NCI-H524 (cell line): ENCODE measurements at regions not wholly inside any gene's neighbourhood (a gene's known extent, or its start where the extent isn't known, plus 50 kb on each side); places are given as distances from the start of the nearest gene placed in this dataset.

ENCODE experiments used
- DNase-seq, 2 experiments: peaks; one replicate each; lab custom pipeline; 2025; lab: John Stamatoyannopoulos, UW

DNA sequence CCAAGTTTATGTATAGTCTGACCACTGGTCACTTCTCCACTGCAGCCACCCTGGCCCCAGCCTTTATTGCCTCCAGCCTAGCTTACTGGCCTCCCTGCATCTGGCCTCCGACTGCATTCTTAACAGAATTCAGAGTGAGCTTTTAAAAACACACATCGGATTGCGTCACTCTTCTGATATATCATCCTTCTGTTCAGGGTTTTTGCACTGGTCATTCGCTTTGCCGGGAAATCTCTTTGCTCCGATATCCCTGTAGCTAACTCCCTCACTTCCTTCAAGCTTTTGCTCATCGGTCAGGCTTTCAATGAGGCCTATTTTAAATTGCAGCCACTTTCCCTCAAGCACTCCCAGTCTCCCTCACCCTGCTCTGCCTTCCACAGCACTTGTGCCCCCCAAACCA is 101.6 kb upstream of the DLX2 start:
- DNase-seq = no peak

DNA sequence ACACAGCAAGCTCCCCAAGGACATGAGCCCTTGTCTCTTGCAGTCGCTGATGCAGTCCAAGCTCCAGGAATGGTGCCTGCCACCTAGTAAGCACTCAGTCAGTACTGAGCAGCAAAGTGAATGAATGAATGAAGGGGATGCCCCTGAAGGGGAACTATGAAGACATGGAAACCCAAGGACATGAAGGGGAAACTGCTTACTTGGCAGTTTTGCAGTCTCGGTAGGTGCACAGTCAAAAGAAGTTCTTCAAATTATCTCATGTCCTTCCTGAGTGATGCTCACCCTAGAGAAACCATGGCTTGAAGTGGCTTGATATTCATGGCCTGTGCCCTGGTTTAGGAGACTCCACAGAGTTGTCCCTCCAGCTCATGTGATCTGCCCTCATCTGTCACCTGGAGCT is 102.1 kb upstream of the DLX2 start:
- DNase-seq = no peak

DNA sequence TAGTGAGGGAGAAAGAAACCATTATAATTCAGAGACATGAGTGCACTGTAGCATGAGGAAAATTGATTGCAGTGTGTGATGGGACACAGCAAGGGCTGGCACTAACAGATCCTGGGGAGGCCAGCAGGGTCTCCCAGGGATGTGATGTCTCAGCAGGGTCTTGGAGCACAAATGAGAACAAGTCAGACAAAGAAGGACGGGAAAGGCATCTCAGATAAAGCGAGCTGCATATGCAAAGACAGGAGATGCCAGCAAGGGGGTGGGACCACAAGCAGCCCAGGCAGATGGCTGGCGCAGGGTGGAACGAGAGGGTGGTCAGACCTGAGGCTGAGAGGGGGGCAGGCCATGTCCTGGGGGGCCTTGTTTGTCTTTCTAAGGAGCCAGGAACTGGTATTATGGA is 102.6 kb upstream of the DLX2 start:
- no peak for DNase-seq

DNA sequence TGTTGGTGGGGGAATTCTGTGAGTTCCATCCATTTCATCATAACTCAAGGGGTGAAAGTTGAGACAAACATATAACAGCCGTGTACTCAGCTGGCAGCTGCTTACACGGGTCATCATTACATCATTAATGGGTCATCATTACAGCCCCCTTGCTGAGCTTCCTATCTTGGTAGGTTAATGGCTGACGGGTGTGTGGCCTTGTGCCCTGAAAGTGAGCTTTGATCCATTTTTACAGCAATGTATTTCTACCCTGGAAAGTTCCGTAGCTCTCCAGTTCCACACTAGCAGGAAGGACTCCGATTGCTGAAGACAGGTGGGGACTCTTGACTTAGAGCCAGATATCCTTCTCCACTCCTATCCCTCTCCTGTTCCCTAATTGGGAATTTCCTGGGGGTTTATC is 105.2 kb upstream of the DLX2 start:
- no peak for DNase-seq

DNA sequence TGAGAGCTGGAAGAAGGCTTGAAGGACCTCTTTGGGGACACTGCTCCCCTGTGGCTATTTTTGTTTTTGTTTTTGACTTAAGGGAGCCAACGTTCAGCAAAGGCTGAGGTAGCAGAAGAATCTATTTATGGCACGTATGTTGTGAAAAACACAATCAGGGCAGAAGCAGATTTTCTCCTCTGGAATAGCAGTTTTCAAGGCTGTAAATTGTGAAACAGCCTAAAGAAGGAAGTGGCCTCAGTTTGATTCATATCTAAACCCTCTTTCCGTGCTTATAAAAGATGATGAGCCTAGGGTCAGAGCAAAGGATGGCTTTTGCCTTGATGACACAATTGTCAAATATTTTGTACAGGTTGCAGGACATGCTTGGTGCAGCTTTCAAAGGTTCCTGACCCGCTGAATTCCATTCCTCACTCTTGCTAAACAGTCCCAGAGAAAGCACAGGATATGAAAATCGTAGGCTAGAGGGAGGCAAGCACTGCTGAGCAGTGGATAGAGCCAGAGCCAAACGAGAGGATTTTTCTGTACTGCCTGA is 106.2 kb upstream of the DLX2 start:
- no peak for DNase-seq

DNA sequence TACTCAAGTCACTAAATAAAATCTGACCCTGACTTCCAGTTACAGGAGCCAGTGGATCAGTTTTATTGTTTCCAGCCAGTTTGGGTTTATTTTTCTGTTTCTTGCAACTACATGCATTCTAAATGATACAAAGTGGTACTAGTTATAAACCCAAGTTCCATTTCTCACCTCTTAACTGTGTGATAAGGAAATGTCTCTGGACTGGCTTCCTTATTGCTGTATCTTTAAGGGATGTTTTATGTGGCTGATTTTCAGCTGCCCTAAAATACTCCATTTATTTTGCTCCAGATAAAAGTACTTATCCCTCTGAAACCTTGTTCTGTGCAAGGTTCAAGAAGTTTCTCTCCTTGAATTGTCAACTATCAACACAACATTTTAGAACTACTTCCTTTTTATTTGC is 107.9 kb upstream of the DLX2 start:
- no peak for DNase-seq

DNA sequence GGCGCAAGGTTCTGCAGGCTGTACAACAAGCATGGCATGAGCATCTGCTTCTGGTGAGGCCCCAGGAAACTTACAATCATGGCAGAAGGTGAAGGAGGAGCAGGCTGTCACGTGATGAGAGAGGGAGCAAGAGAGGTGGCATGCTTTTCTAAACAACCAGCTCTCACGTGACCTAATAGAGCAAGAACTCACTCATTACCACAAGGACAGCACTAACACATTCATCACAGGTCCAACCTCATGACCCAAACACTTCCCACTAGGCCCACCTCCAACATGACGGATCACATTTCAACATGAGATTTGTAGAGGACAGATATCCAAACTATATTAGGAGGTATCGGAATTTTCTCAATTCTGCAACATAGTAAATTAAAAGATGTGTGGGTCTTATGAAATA is 108.8 kb upstream of the DLX2 start:
- DNase-seq = no peak

DNA sequence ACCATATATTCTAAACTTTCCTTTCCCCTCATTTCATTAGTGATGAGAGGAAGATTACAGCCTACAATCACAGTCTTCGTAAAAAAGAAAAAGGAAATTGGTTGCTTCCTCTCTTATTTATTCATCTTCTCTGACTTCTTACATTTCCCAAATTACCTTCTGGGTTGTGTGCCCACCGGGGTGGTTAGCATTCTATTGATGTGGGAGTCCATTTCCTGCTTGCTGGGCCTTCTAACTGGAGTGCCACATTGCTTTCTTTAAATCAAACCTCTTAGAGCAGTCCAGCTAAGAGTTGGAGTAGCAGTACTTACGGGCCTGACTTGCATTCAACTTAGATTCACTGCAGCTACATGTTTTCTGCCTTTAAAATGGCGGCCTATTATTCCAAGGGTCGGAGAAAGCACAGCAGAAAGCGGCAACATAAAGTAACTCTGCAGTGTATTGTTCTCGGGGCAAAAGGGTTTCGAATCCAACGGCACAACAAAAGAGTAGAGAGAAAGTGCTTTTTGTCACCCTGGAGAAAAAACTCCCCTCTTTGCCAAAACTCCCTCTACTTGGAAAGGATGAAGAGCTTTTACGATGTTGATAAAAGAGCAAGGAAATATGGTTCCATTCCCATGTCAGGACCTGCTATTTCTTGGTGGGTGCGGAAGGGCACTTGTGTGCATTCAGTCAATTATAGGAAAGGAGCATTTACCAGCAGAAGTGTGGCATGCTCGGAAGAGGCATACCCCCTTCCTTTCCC is 110.6 kb upstream of the DLX2 start:
- DNase-seq = no peak

DNA sequence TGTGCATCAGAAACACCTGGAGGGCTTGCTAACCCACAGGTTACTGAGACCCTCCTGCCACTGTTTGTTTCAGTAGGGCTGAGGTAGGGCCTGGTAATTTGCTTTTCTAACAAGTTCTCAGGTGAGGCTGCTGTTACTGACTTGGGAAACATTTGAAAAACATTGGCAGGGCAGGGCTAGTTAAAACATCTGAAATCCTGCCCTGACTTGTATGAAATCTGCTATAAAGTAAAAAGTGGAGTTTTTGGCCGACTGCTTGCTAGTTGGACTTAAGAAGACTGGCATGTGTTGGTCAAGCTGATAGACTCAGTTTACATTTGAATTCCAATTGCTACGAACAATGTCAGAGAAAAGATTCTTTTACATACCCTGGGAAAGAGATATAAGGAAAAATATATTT is 111.6 kb upstream of the DLX2 start:
- no peak for DNase-seq

DNA sequence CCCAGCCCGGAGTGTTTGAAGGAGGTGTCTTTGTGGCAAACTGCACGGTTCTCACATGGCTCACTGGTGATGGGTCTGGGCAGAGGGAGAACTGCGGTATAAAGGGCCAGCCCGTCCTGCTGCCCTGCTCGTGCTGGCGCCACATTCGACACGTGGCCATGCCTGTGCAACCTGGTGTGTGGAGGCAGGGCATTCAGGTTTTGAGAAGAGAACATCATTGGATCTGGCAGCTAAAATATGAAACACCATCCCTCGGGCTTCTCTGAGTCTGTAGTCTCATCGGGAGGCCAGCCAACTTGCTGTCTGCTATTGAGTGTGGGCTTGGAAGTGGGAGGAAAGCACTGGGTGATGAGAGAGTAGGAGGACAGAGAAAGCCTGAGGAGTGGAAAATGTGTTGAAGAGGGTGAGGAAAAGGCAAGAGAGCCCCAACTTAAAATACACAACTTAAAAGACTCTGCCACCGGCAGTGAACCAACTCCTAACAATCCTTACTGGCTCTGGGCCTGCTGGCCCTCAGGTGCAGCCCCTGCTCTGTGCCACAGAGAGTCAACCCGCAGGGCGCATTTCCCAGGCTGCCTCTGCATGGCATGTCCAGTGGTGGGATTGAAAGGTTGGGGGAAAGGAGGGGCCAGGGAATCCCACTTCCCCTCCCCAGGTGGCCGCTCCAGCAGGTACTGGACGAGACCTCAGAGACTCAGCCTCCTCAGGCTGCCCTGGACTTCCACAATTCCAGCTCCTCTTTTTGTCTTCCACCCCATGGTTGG is 112.7 kb upstream of the DLX2 start:
- DNase-seq = no peak

DNA sequence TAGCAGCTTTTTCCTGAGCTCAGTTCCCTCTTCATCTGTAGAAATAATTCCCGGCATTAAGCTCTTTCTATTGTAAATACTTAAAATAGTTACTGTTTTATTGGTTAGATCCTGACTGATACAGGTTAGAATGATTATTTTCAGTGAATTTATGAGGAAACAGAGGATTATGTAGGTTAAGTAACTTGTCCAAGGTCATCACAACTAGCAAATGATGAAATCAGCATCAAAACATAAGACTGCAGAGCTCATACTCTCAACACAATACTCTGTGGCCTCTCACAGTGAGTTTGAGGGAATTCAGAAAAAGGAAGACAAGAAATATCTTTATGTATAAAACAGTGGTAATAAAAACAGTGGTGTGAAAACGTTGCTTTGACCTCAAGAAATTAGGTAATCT is 113.2 kb upstream of the DLX2 start:
- DNase-seq = no peak

DNA sequence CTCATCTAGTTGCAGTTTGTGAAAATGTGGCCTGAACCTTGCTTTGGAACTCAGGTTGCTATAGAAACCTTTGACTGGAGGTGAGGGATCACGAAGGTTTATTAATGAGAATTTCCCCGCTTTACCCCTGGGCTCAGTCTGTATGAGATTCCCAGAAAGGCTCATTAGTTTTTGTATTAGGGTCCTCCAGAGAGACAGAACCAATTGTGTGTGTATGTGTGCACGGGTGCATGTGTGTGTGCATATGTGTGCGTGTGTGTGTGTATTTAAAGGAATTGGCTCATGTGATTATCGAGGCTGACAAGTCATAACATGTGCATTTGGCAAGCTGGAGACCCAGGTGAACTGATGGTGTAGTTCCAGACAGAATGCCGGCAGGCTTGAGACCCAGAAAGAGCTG is 113.8 kb upstream of the DLX2 start:
- DNase-seq = no peak

DNA sequence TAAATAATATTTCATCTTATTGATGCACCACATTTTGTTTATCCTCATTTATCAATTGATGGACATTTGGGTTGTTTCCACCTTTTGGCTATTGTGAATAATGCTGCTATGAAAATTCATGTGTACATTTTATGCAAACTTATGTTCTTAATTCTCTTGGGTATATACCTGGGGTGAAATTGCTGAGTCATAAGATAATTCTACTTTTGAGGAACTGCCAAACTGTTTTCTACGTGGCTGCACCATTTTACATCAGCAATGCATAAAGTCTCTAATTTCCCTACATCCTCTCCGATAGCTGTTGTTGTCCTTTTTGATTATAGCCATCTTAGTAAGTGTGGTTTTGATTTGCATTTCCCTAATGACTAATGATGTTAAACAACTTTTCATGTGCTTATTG is 116.5 kb upstream of the DLX2 start:
- no peak for DNase-seq

DNA sequence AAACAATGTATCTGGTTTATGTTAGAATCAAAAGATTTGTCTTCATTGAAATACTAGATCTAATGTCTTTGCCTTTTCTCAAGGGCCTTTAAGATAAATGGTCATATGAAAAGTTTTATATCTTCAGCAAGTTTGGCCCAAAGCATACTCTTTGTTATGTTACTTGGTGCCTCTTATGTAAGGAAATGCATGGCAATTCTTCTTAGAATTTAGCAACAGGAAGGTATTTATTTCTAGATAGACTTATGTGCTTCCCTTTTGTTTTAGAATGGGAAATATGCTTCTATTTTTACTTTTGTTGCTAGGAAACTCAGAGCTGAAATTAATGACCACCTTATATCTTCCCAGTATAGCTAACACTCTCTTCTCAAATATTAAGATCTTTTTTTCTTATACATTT is 117.4 kb upstream of the DLX2 start:
- no peak for DNase-seq

DNA sequence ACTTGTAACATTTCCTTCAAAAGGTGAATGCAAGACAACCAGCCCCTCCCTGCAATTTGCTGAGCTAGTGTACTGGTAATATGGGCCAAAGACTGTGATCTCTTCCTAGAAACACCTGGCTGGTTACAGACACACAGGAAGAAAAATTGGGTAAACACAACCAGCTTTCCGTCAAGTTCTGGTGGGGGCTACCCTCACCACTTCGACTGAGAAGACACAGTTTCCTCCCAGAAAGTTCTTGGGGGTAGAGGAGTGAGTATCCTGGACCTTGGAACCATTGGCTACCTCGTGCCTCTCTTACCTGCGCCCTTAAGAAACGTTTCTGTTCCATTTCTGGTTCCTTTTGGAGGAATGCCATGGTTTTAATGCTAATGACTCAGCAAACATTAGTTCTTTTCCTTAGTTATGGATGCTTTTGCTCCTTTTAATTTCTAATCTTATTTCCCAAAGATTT is 120.9 kb upstream of the DLX2 start:
- DNase-seq = no peak

DNA sequence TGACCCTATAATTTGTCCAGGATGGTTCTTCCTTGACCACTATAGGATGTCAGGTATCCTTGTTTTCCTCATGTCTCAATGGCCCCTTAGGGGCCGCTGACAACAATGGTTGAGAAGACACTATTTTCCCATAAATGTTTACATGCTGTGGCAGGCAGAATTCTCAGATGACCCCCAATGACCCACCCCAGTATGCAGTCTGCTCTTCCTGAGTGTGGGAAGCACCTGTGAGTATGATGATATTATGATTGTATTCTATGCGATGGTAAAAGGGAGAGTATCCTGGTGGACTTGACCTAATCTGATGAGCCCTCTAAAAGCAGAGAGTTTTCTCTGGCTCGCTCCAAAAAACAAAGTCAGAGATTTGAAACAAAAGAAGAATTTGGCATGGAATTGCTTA is 123.1 kb upstream of the DLX2 start:
- DNase-seq = no peak

DNA sequence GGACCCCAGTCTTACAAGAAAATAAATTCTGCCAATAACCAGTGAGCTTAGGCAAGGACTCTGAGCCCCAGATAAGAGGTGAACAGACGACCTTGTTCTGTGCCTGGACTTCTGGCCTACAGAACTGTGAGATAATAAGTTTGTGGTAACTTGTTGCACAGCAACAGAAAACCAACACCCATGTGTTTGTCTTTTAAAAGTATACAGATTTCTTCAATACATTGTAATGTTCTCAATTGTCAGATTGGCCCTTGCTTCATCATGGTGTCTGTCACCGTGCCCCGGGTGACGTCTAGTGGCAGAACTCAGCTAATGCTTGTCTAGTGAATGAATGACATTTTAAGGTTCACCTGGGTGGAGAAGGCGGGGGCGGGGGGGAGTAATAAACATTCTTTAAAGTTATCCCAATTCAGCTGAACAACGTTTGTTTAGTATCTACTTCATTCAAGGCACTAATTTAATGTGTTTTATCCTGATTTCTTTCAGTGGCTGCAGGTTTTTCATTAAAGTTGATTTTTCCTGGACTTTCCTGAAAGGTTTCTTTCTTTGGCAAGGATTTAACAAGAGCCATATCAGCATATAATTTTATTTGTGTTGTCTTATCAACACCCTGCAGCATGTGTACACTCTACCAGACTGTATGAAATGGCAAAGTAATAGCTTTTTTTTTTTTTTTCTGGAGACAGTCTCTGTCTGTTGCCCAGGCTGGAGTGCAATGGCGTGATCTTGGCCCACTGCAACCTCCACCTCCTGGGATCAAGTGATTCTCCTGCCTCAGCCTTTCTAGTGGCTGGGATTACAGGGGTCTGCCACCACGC is 123.8 kb upstream of the DLX2 start:
- no peak for DNase-seq

DNA sequence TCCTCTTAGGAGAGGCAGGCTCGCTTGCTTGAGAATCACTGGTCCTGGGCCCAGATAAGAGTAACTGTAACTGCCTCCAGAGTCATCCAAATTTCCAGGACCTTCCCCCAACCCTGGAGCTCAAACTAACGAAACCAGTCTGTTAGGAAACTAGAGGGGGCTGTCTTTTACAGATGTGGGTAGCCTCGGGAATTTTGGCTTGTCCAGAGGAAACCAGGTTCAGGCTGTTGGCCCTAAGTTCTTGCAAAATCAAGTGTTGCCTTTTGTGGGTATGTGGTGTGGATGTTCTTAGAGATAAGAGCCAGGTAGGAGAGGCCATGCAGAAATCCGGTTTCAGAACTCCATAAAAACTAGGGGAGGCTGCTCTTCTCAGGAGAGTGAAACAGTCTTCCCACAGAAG is 125.0 kb upstream of the DLX2 start:
- DNase-seq = no peak

DNA sequence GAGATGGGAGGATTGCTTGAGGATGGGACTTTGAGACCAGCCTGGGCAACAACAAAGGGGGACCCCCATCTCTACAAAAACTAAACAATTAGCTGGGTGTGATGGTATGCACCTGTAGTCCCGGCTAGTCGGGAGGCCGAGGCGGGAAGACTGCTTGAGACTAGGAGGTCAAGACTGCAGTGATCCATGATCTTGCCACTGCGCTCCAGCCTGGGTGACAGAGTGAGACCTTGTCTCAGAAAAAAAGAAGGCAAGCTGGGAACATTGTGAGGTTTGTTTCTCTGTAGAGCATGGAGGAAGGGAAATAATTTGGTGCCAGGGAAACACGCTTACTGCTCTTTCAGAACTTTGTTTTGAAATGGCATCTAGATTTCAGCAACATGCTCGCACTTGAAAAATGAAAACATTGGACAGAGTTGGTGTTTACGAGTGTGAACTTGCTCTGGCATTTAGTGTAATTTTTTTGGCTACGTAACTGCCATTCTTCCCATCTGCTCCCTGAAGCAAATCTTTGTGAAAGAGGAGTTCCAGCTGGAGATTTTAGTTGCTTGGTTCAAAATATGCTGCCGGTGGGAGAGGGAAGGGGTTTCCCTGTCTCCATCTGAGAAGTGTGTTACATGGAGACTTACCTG is 125.6 kb upstream of the DLX2 start:
- no peak for DNase-seq

DNA sequence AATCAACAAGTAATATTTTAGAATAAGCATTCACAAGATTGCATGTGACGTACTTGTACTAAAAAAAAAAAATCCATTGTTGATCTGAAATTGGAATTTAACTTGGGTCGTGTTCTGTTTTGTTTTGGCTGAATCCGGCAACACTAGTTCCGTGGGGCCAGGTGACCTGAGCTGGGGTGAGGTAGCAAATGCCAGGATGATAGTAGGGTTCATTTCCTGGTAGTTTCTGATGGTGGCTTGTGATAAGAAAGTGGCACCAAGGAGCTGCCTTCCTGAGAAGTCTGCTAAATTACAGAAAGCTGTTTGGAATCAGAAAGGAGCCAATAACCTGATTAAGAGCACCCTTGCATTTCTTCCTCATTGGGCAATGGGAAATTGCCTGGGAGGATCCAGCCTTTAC is 126.4 kb upstream of the DLX2 start:
- DNase-seq = no peak

DNA sequence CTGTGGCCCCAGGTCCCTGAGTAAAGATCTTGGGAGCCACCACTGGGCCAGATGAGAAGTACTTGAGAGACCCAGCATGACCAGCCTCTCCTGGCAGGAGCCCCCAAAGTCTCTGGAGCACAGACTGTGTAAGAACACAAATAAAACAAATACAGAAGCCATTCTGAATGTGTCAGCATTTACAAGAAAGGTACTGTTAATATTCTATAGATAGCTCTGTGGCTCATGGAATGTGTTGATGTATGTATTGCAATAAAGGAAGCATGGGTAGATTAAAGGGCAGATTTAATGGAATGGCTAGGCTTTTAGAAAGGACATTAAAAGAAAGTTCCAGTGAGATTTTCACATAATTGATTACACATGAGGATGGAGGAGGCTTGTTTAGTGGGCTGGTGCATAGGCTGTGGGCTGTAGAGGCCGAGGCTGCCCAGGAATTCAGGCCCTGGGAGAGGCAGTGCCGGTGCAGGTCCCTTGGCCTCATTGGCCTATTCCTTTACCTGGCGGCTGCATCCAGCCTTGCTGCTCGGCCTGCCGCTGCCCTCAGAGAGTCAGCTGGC is 127.7 kb upstream of the DLX2 start:
- no peak for DNase-seq

DNA sequence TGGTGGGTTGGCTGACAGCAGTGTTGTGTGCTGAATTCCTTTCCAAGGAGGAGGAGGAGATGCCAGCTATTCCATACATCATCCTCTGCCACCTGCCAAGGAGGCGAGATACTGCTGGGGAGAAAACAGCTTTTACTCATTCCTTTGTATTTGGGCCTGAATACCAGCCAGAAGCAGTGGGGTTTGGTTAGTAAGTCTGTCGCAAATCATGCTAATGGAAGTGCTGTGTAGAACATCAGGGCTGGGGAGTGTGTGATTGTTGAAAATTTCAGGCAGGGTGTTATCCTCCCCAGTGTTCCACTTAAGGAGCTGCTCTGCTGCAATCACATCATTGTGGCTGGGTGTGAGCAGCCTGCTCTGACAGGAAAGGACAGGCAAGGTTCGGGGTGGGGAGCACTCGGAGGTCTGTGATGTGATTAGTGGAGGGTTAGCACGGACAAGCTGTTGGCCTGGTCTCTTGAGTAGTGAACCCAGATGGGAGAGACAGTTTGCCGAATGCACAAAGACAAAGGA is 128.2 kb upstream of the DLX2 start:
- DNase-seq = peak in 1 of 2 experiments; percentile 42
